ENCODE measurements at regions not wholly inside any gene's neighbourhood (a gene's known extent, or its start where the extent isn't known, plus 50 kb on each side); places are given as distances from the start of the nearest gene placed in this dataset.

- TF ChIP-seq ZFX (IDR thresholded peaks at IDR 0.05; ENCODE audit: borderline replicate concordance) (no peak), CTCF (IDR thresholded peaks at IDR 0.05) (no peak)
These were observed 109.0 kb upstream of the VIPR2 start for GRCh38 chr7:159253657-159254056.
